Keratinocyte (primary cell): ENCODE measurements at regions not wholly inside any gene's neighbourhood (a gene's known extent, or its start where the extent isn't known, plus 50 kb on each side); places are given as distances from the start of the nearest gene placed in this dataset.

Source experiments
- DNase-seq: peaks from one replicate; pipeline ENCODE4 v3.0.0-alpha.2; 2011; ENCODE audit warnings: low read depth, missing footprints, low spot score
- FAIRE-seq: peaks from 2 replicates; lab custom pipeline; 2011; peaks lifted over from hg19 to GRCh38; lab: Jason Lieb, UNC
- H2AFZ ChIP-seq: 2 replicates; pipeline ENCODE4 v1.6.0; 2012; ENCODE audit warnings: low read length, control low read depth, inconsistent platforms; ENCODE audit not compliant: control insufficient read depth
- H3K27ac ChIP-seq: 2 replicates; pipeline ENCODE4 v1.5.1; 2011; ENCODE audit warnings: low read length; ENCODE audit not compliant: control insufficient read depth, insufficient read depth
- H3K27me3 ChIP-seq: 3 replicates; pipeline ENCODE4 v1.6.0; 2011; ENCODE audit warnings: low read length; ENCODE audit not compliant: control insufficient read depth, insufficient read depth; ENCODE audit errors: extremely low read depth
- H3K36me3 ChIP-seq, 2 experiments: 2 replicates in 1 of 2; 3 replicates in 1 of 2; pipeline ENCODE4 v1.5.1; 2011; ENCODE audit warnings: low read length in 2 of 2, mild to moderate bottlenecking in 1 of 2; ENCODE audit not compliant: control insufficient read depth in 2 of 2, insufficient read depth in 2 of 2; ENCODE audit errors: extremely low read depth in 1 of 2
- H3K4me1 ChIP-seq: 3 replicates; pipeline ENCODE4 v1.5.1; 2011; ENCODE audit warnings: low read length; ENCODE audit not compliant: control insufficient read depth, insufficient read depth; ENCODE audit errors: extremely low read depth
- H3K4me2 ChIP-seq: 3 replicates; pipeline ENCODE4 v1.6.0; 2011; ENCODE audit warnings: low read depth, low read length; ENCODE audit not compliant: control insufficient read depth, insufficient read depth; ENCODE audit errors: extremely low read depth
- H3K4me3 ChIP-seq, 3 experiments: fragments of 200-600 bp in 1 of 3; sonication (generic) in 1 of 3; 2 replicates in 2 of 3; 3 replicates in 1 of 3; pipeline ENCODE4 v1.5.1; 2011 to 2016; ENCODE audit warnings: low read length in 3 of 3, mild to moderate bottlenecking in 3 of 3, control low read depth in 2 of 3, inconsistent platforms in 1 of 3, low read depth in 1 of 3, mixed read lengths in 1 of 3, mixed run types in 1 of 3, moderate library complexity in 1 of 3; ENCODE audit not compliant: control insufficient read depth in 2 of 3, insufficient read depth in 2 of 3; ENCODE audit errors: extremely low read depth in 1 of 3
- H3K79me2 ChIP-seq: 2 replicates; pipeline ENCODE4 v1.6.0; 2012; ENCODE audit warnings: low read length; ENCODE audit not compliant: control insufficient read depth, insufficient read depth
- H3K9ac ChIP-seq: 3 replicates; pipeline ENCODE4 v1.6.0; 2011; ENCODE audit warnings: low read length; ENCODE audit not compliant: control insufficient read depth, insufficient read depth; ENCODE audit errors: extremely low read depth
- H3K9me1 ChIP-seq: 3 replicates; pipeline ENCODE4 v1.6.0; 2011; ENCODE audit warnings: low read length; ENCODE audit not compliant: control insufficient read depth, insufficient read depth; ENCODE audit errors: extremely low read depth
- H3K9me3 ChIP-seq: 2 replicates; pipeline ENCODE4 v1.5.1; 2012; ENCODE audit warnings: low read depth, low read length; ENCODE audit not compliant: control insufficient read depth
- H4K20me1 ChIP-seq: 3 replicates; pipeline ENCODE4 v1.6.0; 2011; ENCODE audit warnings: low read length; ENCODE audit not compliant: control insufficient read depth, insufficient read depth; ENCODE audit errors: extremely low read depth
- CTCF ChIP-seq, 3 experiments: IDR thresholded peaks in 1 of 3; conservative IDR thresholded peaks in 1 of 3; optimal IDR thresholded peaks in 1 of 3; 2 replicates in 2 of 3; 3 replicates in 1 of 3; pipeline versions ENCODE3 to v1.5.1; 2011; ENCODE audit warnings: low read length in 3 of 3, mild to moderate bottlenecking in 3 of 3, moderate library complexity in 2 of 3, control low read depth in 1 of 3, inconsistent platforms in 1 of 3; ENCODE audit not compliant: insufficient read depth in 2 of 3; ENCODE audit errors: extremely low read depth in 1 of 3
- EZH2 ChIP-seq: IDR thresholded peaks from one replicate; pipeline ENCODE4 v1.6.1; 2012; ENCODE audit warnings: inconsistent platforms, mild to moderate bottlenecking, low read length, moderate library complexity
- dilution Hi-C: fragments of 300-500 bp; cut with MboI; formaldehyde crosslinking; loops from one replicate; pipeline ENCODE4 v1.7.0; 2020; ENCODE audit warnings: low sequenced_read_pairs; ENCODE audit not compliant: extremely low pct_ligation_motif_present

- FAIRE-seq: no peak
- Histone ChIP-seq H3K9me1 (no peaks in the 10 kb centered on the region), H3K9me3 (no peaks in the 10 kb centered on the region), H3K27ac (no peak overlapping the region), H3K79me2 (peaks cover 2% of the 10 kb centered on the region), H3K27me3 (no peaks in the 10 kb centered on the region), H3K36me3 (no peaks in the 10 kb centered on the region), H3K4me1 (peaks cover 27% of the 10 kb centered on the region), H2AFZ (no peak overlapping the region), H3K4me2 (peak overlapping the region; percentile 84), H3K9ac (no peak overlapping the region), H4K20me1 (no peaks in the 10 kb centered on the region), H3K4me3 (no peak overlapping the region)
- TF ChIP-seq EZH2 (no peak), CTCF (optimal IDR thresholded peaks at IDR 0.05 in 1 of 3, IDR thresholded peaks at IDR 0.05 in 1 of 3, conservative IDR thresholded peaks at IDR 0.05 in 1 of 3; ENCODE audit: extremely low read depth in 1 of 3, insufficient read depth in 2 of 3, low read length in 3 of 3) (no peak)
- DNase-seq: no peak
- dilution Hi-C loops: no loop called here
These were observed 94.8 kb upstream of the SERTAD2 start for GRCh38 chr2:64748561-64748960.

- TF ChIP-seq CTCF (optimal IDR thresholded peaks at IDR 0.05 in 1 of 3, IDR thresholded peaks at IDR 0.05 in 1 of 3, conservative IDR thresholded peaks at IDR 0.05 in 1 of 3; ENCODE audit: extremely low read depth in 1 of 3, insufficient read depth in 2 of 3, low read length in 3 of 3) (no peak), EZH2 (no peak)
- peaks cover 2% of the 10 kb centered on the region for H3K79me2 ChIP-seq
These were observed 95.7 kb upstream of the SERTAD2 start for GRCh38 chr2:64749446-64749845.

More at GRCh38 chr2:64749446-64749845, 95.7 kb upstream of the SERTAD2 start:
- Histone ChIP-seq H3K27me3 (no peaks in the 10 kb centered on the region), H3K4me1 (peaks cover 27% of the 10 kb centered on the region), H3K9ac (peak overlapping the region; percentile 80), H4K20me1 (no peaks in the 10 kb centered on the region), H2AFZ (peak overlapping the region; percentile 88), H3K4me3 (peak overlapping the region; percentile 66 to 77 (median 74)), H3K9me3 (no peaks in the 10 kb centered on the region), H3K9me1 (no peaks in the 10 kb centered on the region), H3K27ac (peak overlapping the region; percentile 73), H3K36me3 (no peaks in the 10 kb centered on the region), H3K4me2 (peak overlapping the region; percentile 84)
- DNase-seq (no peak), FAIRE-seq (no peak)
- dilution Hi-C loops: no loop called here
